ENCODE measurements at regions not wholly inside any gene's neighbourhood (a gene's known extent, or its start where the extent isn't known, plus 50 kb on each side); places are given as distances from the start of the nearest gene placed in this dataset.
A peak's percentile ranks its signal among the peaks of the same experiment; 100 is the strongest.

DNA sequence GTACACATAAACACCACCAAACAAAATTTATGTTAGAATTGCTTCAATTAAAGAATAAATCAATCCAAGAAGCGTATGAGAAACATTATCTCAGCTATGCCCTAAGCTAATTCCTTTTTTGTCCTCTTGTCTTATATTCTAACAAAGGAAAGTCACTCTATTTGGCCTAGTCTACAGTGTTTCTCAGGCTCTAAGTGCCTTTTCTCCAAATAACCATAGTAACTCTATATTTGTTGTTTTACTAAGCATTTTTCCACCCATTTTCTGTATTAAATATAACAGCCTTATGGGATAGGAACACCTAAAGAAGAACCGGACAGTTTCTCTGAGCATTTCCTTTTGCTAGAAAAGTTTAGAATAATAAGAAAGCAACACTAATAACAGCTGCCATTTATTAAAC is 120.1 kb upstream of the MTAP start:
- no peak overlapping the region for H3K4me3 ChIP-seq (ENCODE audit: low read depth, low read length)
- TF ChIP-seq, protein P1, sequence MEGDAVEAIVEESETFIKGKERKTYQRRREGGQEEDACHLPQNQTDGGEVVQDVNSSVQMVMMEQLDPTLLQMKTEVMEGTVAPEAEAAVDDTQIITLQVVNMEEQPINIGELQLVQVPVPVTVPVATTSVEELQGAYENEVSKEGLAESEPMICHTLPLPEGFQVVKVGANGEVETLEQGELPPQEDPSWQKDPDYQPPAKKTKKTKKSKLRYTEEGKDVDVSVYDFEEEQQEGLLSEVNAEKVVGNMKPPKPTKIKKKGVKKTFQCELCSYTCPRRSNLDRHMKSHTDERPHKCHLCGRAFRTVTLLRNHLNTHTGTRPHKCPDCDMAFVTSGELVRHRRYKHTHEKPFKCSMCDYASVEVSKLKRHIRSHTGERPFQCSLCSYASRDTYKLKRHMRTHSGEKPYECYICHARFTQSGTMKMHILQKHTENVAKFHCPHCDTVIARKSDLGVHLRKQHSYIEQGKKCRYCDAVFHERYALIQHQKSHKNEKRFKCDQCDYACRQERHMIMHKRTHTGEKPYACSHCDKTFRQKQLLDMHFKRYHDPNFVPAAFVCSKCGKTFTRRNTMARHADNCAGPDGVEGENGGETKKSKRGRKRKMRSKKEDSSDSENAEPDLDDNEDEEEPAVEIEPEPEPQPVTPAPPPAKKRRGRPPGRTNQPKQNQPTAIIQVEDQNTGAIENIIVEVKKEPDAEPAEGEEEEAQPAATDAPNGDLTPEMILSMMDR (IDR thresholded peaks at IDR 0.05; ENCODE audit: insufficient read depth, low read depth, low read length), result no peak
- DNase-seq (ENCODE audit: low read depth), result no peak

DNA sequence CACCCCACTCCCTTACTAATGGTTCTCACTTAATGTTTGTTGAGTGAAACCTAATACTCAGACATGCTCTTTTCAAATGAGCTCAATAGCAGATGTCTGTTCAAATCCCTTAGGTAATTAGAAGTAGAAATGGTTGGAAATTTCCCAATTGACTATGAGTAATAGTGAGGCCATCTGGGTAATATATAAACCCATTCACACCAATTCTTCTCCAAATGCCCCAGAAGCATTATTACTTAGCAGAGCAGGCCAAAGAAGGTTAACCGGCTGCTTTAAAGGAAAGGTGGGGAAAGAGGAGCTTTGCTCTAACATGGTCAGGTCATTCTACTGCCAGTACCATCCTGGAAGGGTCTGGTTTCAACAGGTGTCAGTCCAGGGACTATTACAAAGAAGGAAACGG is 119.5 kb upstream of the MTAP start:
- no peak overlapping the region for H3K4me3 ChIP-seq (ENCODE audit: low read depth, low read length)
- TF ChIP-seq, protein P1 (IDR thresholded peaks at IDR 0.05; ENCODE audit: insufficient read depth, low read depth, low read length), result no peak
- DNase-seq (ENCODE audit: low read depth), result peak; percentile 69

DNA sequence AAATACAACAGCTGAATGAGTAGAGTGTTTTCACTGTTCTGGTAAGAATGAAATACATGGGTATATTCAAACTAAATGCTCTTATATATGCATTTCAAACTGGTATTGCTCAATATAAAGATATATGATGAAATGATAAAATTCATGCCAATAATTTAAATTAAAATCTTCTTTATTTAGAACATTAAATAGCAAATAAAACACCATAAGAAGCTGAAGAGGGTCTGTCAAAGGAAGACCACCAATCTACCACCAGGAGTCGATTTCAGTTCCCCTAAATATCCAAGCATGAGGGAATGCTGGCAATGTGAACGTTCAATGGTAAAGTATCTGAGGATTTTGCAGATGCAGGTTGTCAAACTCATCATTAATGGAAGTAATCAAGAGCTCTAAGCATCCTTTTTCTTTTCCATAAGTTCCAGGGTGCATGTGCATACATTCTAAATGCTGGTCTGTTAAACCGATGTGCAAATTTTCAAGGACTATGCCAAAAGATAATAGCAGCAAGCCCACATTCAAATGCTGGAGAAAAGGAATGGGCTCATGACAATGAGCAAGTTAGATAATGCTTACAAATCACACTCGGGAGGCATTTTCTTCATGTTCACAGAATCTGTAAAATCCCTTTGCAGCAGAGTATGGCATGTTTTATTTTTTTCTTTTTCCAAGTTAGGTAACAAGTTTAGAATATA is 118.8 kb upstream of the MTAP start:
- H3K4me3 ChIP-seq (ENCODE audit: low read depth, low read length), result no peak overlapping the region
- no peak for DNase-seq (ENCODE audit: low read depth)
- TF ChIP-seq, protein P1 (IDR thresholded peaks at IDR 0.05; ENCODE audit: insufficient read depth, low read depth, low read length), result no peak

DNA sequence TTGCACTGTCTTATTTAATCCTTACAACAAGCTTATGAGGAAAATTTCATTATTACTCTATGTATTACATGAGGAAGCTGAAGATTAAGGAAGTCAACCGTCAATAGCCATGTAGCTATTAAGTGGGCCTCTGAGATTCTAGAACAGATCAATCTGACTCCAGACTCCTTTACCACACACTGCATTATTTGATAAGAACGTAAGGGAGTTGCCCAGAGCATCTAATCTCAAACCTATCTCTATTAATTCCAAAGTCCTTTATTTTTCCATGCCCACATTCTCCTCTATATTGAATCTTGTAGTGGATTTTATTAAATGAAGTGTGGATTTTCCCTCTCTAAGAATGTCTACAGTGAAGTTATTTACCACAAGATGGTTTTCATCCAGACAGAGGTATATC is 118.2 kb upstream of the MTAP start:
- TF ChIP-seq, protein P1 (IDR thresholded peaks at IDR 0.05; ENCODE audit: insufficient read depth, low read depth, low read length), result no peak
- DNase-seq (ENCODE audit: low read depth), result no peak
- no peak overlapping the region for H3K4me3 ChIP-seq (ENCODE audit: low read depth, low read length)

DNA sequence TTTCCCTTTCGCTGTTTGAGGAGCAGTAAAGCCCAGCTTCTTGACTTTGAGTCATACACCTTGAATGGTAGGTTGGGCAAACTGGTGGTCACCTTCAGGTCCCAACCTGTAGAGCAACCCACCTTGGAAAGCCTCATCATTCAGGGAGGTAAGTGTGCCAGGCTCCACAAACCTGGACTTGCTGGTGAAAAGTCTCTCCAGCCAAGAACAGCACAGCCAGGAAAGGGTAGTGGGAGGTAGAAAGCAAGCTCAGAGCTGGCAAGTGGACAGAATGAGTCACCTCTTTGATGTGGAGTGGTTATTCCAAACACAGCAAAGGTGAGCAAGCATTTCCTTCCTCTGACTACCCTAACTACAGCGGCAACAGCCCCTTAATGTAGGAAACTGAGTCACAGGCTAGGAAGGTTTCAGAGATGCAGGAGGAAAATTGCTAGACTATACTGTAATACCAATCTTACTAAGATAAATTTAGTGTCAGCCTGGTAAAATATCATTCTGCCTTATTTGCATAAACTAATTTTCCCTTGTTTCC is 117.5 kb upstream of the MTAP start:
- TF ChIP-seq, protein P1 (IDR thresholded peaks at IDR 0.05; ENCODE audit: insufficient read depth, low read depth, low read length), result no peak
- peak; percentile 58 for DNase-seq (ENCODE audit: low read depth)
- no peak overlapping the region for H3K4me3 ChIP-seq (ENCODE audit: low read depth, low read length)

DNA sequence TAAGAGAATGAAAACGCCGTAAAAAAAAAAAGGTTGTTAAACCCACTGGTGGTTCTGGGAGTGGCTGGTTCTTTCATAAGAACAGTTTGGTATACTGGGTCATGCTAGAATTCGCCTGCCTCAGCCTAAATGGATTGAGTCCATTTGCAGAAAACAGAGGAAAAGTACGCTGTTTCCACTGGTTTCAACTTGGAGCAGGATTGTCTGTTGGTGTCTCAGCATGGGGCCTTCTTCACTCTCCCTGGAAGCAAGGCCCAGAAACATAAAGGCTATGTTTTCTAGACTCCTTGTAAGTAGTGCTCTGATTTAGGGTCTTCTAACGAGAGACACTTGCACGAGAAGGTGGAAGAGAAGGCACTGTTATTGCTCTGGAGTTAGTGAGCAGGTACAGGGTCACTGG is 116.9 kb upstream of the MTAP start:
- no peak for DNase-seq (ENCODE audit: low read depth)
- H3K4me3 ChIP-seq (ENCODE audit: low read depth, low read length), result no peak overlapping the region
- TF ChIP-seq, protein P1 (IDR thresholded peaks at IDR 0.05; ENCODE audit: insufficient read depth, low read depth, low read length), result no peak

DNA sequence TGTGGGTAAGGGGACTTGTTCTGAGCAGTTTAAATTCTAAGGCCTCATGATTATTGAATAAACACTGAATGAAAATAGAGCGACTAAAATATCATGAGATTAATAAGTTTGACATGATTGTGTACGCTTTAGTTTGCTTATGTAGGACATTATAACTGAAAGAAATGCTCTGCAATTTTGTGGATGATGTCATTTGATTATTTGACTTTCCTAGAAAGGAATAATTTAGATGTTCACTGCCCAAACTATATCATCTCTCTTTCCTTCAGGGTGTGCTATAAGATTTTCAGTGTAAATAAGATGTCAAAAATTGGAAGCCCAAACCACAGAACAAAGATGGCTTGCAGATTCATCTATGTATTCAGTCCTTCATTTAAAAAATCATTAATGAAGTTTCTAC is 115.7 kb upstream of the MTAP start:
- no peak overlapping the region for H3K4me3 ChIP-seq (ENCODE audit: low read depth, low read length)
- TF ChIP-seq, protein P1 (IDR thresholded peaks at IDR 0.05; ENCODE audit: insufficient read depth, low read depth, low read length), result no peak
- DNase-seq (ENCODE audit: low read depth), result no peak
